ENCODE measurements at regions not wholly inside any gene's neighbourhood (a gene's known extent, or its start where the extent isn't known, plus 50 kb on each side); places are given as distances from the start of the nearest gene placed in this dataset.
"Not testable (repeated sequence)": the region's sequence is repeated elsewhere in the genome, so short reads cannot be mapped to it uniquely, and the experiment has no call there.

GRCh38 chr7:41463770-41464470, 239.0 kb downstream of the INHBA start:
- no peak for DNase-seq

GRCh38 chr7:41459623-41460261, 243.1 kb downstream of the INHBA start:
- peak; percentile 73 for DNase-seq

- DNase-seq, result peak; percentile 49
Observed at GRCh38 chr7:41459183-41459582, 243.7 kb downstream of the INHBA start.

DNA sequence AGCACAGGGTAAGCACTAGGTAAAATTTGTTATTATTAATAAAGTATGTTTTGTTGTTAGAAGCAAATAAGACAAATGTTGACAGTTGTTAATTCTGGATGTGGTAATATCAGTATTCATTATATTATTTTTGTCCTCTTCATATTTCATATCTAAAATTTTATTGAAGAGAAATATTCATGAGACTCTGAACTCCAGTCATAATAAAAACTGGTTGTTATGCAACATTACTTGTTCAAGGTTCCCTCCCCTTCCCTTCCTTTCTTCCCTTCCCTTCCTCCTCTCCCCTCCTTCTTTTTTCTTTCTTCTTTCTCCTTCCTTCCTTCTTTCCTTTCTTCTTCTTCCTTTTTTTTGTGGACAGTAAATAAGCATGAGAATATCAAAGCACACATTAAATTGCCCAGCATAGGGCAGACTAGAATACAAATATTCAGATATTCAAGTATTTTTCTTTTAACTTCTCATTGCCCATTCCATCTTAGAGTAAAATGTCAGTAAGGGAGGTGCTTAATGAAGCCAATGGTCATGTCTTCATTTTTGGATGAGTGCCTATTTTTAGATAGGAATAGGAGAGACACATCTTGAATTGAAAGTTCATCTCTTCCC, 245.0 kb downstream of the INHBA start:
- DNase-seq, result no peak

DNA sequence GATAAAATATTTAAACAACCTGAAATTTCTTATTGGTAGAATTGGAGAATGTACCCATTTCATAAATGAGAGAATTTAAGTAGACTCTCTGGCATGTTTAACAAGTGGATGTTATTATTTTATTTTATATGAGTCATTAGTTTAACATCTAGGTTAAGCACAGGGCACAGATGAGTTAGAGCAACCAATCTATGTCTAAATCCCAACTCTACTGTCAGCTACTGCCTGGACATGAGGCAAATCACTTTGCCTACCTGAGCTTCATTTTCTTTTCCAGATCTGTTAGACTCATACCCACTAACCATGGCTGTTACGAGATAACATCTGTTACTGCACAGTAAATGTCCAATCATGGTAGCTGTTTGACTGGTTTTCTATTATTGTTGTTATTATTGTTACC, 251.1 kb downstream of the INHBA start:
- DNase-seq, result no peak

GRCh38 chr7:41449694-41450093, 253.2 kb downstream of the INHBA start:
- no peak for DNase-seq

DNA sequence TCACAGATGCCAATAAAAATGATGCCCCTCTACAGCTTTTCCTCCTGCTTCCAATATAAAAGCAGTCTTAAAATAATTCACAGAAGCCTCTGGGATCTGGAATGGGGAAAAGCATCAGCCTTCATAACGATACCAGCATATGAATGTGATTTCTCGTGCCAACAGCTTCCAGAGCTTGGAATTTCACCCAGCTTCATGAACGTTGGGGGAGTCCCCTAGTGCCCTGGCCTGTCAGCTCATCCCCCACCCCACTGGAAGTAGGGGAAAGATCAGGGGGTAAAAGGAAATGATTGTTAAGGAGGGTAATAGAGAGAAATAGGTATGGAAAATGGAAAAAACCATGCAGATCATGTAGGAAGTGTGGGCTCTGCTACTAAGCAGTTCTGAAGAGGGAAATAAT, 253.6 kb downstream of the INHBA start:
- DNase-seq, result no peak

GRCh38 chr7:41448104-41448503, 254.8 kb downstream of the INHBA start:
- no peak for DNase-seq

GRCh38 chr7:41447450-41448042, 255.3 kb downstream of the INHBA start:
- no peak for DNase-seq

DNA sequence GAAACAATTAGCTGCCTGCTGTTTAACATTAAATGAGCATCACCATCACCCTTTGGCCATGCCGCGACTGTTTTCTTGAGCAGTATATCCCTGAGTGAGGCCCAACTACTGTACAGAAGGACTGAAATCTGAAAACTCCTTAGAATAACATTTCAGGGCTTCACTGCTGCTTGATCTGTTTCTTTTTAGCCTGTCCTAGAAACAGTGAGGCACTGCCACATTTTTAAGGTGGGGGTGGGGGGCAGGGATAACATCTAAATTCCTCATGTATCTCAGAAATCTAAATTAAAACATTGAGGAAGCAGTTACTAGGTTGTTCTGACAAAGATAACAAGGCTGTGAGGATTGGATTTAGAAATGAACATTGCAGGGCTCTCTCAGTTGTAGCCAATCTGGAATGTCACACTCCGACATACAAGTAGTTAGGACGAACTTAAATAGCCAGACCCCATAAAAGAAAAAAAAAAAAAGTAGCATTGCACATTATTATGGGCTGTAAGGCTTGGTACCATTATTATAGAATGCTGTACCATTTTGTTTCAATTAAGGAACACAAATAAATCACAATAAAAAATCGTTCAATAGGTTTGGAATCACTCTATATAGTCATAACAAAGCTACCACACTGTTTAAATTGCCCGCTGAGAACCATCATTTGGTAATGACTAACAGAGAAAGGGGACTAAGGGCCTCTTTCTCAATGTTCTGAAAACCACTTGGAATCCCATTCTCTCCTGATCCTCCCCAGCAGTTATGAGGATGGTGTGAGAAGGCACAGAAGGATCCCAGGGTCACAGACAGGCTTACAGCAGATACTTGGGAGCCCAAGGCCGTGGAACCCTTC, 256.1 kb downstream of the INHBA start:
- no peak for DNase-seq

DNA sequence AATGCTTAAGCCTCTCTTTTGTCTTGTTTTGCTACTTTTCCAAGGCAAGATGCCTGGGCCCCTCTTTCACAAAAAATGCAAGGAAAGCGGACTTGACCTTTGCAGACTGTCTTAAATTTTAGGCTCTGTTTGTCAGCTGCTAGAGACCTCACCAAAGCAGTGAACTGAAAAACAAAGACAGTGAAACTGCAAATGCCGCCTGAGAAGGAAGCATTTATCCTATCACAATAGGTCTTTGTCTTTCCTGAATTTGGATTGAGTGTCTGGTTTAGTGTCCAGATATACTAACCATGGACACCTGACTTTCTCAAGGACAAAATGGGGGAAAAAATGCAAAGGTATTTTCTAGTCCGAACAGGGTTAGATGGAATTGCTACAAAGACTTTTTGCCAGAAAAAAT, 256.9 kb downstream of the INHBA start:
- DNase-seq, result no peak

- no peak for DNase-seq
Observed at GRCh38 chr7:41445432-41445831, 257.5 kb downstream of the INHBA start.

DNA sequence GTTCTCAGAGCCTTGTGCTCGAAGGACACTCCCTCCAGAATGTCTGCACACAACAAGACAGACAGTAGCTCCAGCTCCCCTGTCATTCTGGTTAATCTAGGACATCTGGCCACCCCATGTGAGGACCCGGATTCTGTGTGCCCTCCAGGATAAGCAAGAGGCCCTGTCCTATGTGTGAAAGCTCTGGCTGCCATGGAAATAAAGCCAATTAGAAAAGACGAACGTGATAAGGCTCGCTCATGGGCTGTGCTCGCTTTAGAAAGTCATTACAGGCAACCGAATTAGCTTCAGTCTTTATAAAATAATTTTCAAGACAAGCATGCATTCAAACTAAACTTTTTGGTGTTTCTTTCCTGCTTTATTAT, 263.4 kb downstream of the INHBA start:
- no peak for DNase-seq

DNA sequence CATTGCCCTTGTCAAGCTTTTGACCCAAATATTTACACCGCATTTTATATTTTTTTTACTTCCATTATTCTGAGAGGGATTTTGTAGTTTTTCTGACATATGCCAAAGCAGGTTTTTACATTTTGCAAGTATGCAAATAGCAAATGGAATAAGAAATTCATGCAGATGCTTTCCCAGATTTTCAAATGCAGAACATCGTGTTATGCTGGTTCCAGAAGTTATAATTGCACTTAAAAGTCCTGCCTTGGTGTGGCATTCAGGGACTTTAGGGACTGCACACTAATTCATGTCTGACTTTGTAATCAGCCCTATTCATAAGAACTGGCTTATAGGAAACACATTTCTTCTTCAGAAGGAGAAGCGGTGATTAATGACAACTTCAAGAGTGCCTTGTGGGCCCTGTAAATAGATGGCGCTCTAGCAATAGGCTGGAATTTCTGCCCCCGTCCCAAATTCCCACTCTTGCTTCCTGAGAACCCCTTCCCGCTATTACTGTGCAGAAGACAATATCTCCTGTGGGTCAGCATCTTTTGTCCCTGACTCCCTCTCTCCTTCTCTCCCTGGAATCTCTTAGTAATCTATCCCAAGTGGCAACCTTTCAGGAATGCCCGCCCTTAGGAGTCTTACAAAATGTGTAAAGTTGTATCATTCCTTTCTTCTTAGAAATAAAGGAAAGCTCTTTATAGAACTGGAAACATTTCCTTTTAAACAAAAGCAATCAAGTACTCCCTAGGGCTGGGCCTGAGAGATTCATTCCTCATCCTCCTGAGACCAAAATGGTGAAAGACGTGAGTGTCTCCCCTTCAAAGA, 264.0 kb downstream of the INHBA start:
- DNase-seq, result no peak

DNA sequence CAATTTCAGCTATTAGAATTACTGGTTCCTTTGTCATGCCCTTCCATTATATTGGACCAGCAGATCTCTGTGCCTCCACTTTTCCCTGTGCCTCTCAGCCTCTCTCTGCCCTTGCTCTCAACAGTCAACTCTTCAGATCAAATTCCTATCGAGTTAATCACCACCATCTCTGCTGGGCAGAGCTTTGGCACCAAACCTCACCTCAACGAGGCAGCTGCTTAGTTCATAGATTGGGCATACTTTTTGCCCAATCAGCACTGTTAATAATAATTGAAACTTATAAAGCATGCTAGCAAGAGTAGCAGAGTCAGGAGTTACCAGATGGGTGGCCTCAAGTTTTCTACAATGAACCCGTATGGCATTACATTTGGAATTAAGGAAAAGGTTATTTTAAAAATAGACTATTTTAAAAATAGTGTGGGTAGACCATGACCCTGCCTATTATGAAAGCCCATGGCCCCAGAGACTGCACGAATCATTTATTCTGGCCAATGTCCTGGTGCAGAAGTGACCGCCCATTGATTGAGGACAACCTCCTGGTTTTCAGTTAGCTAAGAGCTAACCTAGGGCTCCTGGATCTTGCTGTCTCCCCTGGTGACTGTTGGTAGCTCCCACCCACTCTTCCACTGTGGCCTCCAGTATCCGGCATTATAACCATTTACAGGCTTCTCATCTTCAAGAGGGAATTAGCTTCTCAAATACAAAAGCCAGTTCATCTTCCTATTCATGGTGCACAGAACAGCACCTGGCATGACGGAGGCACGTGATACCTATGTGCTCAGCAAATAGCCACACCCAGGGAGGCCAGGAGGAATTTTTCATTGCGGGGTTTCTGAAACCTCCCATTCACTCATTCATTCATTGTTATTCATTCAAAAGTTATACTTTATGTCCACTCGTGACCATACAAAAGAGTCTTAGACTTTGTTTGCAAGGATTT, 265.4 kb downstream of the INHBA start:
- DNase-seq, result no peak

DNA sequence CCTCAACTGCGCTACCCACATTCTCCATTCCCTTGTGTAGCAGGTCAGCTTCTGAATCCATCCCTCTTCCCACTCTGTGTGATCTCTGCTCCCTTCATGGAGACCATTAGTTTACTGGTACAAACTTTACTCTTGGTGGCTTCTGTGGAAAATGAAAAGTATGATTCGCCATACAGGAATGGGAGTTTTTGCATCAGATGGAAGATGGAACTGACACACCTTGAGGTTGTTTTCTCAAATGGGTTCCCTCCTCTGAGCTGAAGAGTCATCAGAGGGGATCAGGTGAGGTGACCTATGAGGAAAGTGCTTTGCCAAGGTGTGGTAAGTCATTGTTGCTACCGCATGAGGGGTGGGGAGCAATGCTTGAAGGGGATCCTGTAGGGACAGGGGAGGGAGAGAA, 266.8 kb downstream of the INHBA start:
- DNase-seq, result no peak

DNA sequence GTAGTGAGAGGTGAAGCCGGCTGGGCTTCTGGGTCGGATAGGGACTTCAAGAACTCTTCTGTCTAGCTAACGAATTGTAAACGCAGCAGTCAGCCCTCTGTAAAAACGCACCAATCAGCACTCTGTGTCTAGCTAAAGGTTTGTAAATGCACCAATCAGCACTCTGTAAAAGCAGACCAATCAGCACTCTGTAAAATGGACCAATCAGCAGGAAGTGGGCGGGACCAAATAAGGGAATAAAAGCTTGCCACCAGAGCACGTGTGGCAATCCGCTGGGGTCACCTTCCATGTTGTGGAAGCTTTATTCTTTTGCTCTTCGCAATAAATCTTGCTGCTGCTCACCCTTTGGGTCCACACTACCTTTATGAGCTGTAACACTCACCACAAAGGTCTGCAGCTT, 267.9 kb downstream of the INHBA start:
- not testable (repeated sequence) for DNase-seq

DNA sequence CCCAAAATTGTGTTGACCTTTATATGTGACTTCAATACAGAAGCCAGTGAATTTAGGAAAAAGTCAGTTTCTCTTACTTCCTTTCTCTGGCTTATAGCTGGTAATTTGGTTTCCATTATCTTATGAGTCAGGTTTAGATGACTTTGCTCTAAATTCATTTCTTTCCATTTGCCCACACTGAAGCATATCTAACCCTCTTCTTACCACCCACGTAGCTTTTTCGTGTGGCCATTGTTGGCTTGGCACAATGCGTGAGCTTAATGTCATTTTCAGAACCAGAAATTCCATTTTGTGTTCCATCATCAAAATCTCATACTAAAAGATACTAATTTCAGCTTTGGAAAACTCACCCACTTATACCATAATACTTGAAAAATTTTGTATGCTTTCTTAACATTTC, 271.2 kb downstream of the INHBA start:
- DNase-seq, result no peak

DNA sequence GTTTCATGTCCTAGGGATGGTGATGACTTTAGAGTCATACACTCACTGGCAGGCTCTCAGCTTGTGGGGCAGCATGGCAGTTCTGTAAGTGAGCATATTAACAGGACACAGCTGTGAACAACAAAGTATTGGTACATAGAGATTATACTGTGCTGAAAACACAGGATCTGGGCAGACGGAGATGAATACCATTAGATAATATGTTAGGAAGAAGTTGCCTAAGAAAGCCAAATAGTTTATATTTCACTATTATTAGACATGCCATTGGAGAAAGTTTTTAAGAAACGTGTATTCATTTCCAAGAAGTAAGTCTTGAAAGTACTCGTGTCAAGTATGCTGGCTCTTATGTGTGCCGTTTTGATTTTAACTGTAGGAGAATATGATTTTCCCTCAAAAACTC, 274.5 kb downstream of the INHBA start:
- DNase-seq, result no peak

DNA sequence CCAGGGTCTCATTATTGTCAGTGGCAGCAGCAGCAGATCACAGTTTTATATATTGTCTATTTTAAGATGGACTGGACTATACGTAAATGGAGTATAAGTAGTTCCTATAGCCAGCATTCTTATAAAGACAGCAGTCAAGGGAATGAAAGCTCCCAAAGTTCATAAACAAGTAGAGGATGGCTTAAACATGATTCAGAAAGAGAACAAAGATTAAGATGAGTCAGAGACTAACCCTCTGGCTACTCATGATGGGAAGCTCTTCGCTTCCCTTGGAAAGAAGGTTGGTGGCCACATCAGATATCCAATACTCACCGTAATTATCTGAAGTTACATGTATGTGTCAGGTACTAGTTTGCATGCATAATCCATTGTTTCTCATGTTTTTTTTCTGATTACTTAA, 277.0 kb downstream of the INHBA start:
- no peak for DNase-seq

DNA sequence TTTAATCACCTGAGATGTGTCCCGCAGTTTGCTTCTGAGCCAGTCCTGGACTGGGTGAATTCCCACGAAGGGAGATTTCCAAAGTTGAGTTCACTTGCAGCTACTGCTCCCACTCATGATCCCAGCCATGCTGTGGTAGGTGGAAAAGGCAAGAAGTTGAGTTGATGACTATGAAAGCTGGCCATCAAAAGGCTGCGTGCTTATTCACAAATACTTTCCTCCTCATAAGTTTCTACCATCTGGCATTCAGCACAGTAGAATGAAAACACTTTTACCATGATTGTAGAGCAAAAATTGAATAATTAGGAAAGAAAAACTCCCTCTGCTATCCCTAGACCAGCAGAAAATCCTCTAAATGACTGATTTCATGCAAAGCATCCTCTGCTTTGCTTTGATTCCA, 281.8 kb downstream of the INHBA start:
- DNase-seq, result no peak

All from inflammatory macrophage treated with lipopolysaccharide for 4 hours (primary cell).